ENCODE measurements at regions not wholly inside any gene's neighbourhood (a gene's known extent, or its start where the extent isn't known, plus 50 kb on each side); places are given as distances from the start of the nearest gene placed in this dataset.

DNA sequence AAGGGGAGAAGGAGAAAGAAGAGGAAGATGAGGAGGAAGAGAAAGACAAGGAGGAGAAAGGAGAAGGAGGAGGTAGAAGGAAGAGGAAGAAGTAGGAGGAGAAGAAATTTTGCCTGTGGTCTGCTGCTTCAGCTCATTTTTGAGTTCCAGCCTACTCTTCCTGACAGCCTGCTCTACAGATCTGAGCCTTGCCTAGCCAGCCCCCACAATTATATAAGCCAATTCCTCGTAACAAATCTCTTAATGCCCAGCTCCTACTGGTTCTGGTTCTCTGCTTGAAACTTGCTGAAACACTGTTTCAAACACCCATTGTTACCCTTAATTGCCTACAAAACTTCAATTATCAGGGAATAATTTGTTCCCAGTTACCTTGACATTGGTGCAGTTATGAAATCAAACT, 1014.2 kb upstream of the CELF4 start:
- TF ChIP-seq, protein P1, sequence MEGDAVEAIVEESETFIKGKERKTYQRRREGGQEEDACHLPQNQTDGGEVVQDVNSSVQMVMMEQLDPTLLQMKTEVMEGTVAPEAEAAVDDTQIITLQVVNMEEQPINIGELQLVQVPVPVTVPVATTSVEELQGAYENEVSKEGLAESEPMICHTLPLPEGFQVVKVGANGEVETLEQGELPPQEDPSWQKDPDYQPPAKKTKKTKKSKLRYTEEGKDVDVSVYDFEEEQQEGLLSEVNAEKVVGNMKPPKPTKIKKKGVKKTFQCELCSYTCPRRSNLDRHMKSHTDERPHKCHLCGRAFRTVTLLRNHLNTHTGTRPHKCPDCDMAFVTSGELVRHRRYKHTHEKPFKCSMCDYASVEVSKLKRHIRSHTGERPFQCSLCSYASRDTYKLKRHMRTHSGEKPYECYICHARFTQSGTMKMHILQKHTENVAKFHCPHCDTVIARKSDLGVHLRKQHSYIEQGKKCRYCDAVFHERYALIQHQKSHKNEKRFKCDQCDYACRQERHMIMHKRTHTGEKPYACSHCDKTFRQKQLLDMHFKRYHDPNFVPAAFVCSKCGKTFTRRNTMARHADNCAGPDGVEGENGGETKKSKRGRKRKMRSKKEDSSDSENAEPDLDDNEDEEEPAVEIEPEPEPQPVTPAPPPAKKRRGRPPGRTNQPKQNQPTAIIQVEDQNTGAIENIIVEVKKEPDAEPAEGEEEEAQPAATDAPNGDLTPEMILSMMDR (IDR thresholded peaks at IDR 0.05; ENCODE audit: low read depth, low read length, poor library complexity, severe bottlenecking), result no peak
- TF ChIP-seq EZH2phosphoT487 (IDR thresholded peaks at IDR 0.05; ENCODE audit: borderline replicate concordance, low read length), result no peak

Data from DOHH2 (cell line).